ENCODE measurements at regions not wholly inside any gene's neighbourhood (a gene's known extent, or its start where the extent isn't known, plus 50 kb on each side); places are given as distances from the start of the nearest gene placed in this dataset.

GRCh38 chr1:87953121-87953520 is 624.4 kb downstream of the LMO4 start:
- TF ChIP-seq CTCF (IDR thresholded peaks at IDR 0.05): no peak
- no peak overlapping the region for H3K27ac ChIP-seq

GRCh38 chr1:87953732-87954344 is 625.2 kb downstream of the LMO4 start:
- peak; percentile 81 for TF ChIP-seq CTCF (IDR thresholded peaks at IDR 0.05)
- no peak for TF ChIP-seq ZFX (IDR thresholded peaks at IDR 0.05; ENCODE audit: borderline replicate concordance)
- H3K27ac ChIP-seq: no peak overlapping the region

GRCh38 chr1:87955038-87955437 is 626.4 kb downstream of the LMO4 start:
- no peak for TF ChIP-seq CTCF (IDR thresholded peaks at IDR 0.05)
- TF ChIP-seq ZFX (IDR thresholded peaks at IDR 0.05; ENCODE audit: borderline replicate concordance): no peak
- H3K27ac ChIP-seq: no peak overlapping the region

GRCh38 chr1:87956072-87956471 is 627.4 kb downstream of the LMO4 start:
- no peak overlapping the region for H3K27ac ChIP-seq
- TF ChIP-seq ZFX (IDR thresholded peaks at IDR 0.05; ENCODE audit: borderline replicate concordance) (no peak), CTCF (IDR thresholded peaks at IDR 0.05) (no peak)

GRCh38 chr1:87956750-87957149 is 628.1 kb downstream of the LMO4 start:
- TF ChIP-seq ZFX (IDR thresholded peaks at IDR 0.05; ENCODE audit: borderline replicate concordance) (no peak), CTCF (IDR thresholded peaks at IDR 0.05) (no peak)
- no peak overlapping the region for H3K27ac ChIP-seq

- TF ChIP-seq ZFX (IDR thresholded peaks at IDR 0.05; ENCODE audit: borderline replicate concordance): no peak
- no peak for TF ChIP-seq CTCF (IDR thresholded peaks at IDR 0.05)
- no peak overlapping the region for H3K27ac ChIP-seq
Measured at GRCh38 chr1:87957331-87957730, 628.7 kb downstream of the LMO4 start.

- TF ChIP-seq CTCF (IDR thresholded peaks at IDR 0.05): no peak
- no peak for TF ChIP-seq ZFX (IDR thresholded peaks at IDR 0.05; ENCODE audit: borderline replicate concordance)
- no peak overlapping the region for H3K27ac ChIP-seq
Measured at GRCh38 chr1:87958201-87958600, 629.5 kb downstream of the LMO4 start.
